HEK293T (cell line): ENCODE measurements at regions not wholly inside any gene's neighbourhood (a gene's known extent, or its start where the extent isn't known, plus 50 kb on each side); places are given as distances from the start of the nearest gene placed in this dataset.

Experiments used
- BHLHE40 ChIP-seq: fragments of 450-650 bp; IDR thresholded peaks from 2 replicates; pipeline ENCODE4 v1.6.1; 2016; ENCODE audit warnings: mild to moderate bottlenecking, moderate library complexity, borderline replicate concordance
- CTBP1 ChIP-seq: fragments of 450-650 bp; IDR thresholded peaks from 2 replicates; pipeline ENCODE4 v1.6.1; 2016; ENCODE audit warnings: borderline replicate concordance
- FOXA1 ChIP-seq: fragments of 450-650 bp; IDR thresholded peaks from 2 replicates; pipeline ENCODE4 v1.6.1; 2016; ENCODE audit warnings: mild to moderate bottlenecking
- FOXK2 ChIP-seq: fragments of 450-650 bp; IDR thresholded peaks from 2 replicates; pipeline ENCODE4 v1.6.1; 2016; ENCODE audit warnings: mild to moderate bottlenecking
- FOXM1 ChIP-seq: fragments of 450-650 bp; IDR thresholded peaks from 2 replicates; pipeline ENCODE4 v1.6.1; 2017; ENCODE audit warnings: mild to moderate bottlenecking, borderline replicate concordance
- HDGF ChIP-seq: fragments of 450-650 bp; IDR thresholded peaks from 2 replicates; pipeline ENCODE4 v1.6.1; 2017; ENCODE audit warnings: antibody characterized with exemption, borderline replicate concordance
- L3MBTL2 ChIP-seq: fragments of 450-650 bp; conservative IDR thresholded peaks from 2 replicates; pipeline ENCODE4 v1.6.1; 2016; ENCODE audit warnings: mild to moderate bottlenecking
- LEF1 ChIP-seq: fragments of 450-650 bp; IDR thresholded peaks from 2 replicates; pipeline ENCODE4 v1.6.1; 2017; ENCODE audit warnings: mild to moderate bottlenecking, borderline replicate concordance
- NFRKB ChIP-seq: fragments of 450-650 bp; IDR thresholded peaks from 2 replicates; pipeline ENCODE4 v1.6.1; 2016; ENCODE audit warnings: mild to moderate bottlenecking, moderate library complexity
- SP1 ChIP-seq: fragments of 450-650 bp; IDR thresholded peaks from 2 replicates; pipeline ENCODE4 v1.6.1; 2017
- SUZ12 ChIP-seq: fragments of 450-650 bp; IDR thresholded peaks from 2 replicates; pipeline ENCODE4 v1.6.1; 2016; ENCODE audit warnings: mild to moderate bottlenecking
- TARDBP ChIP-seq: fragments of 450-650 bp; IDR thresholded peaks from 2 replicates; pipeline ENCODE4 v1.6.1; 2016
- TF ChIP-seq, protein P1 (sequence below): fragments of 450-650 bp; IDR thresholded peaks from 2 replicates; pipeline ENCODE4 v1.6.1; 2016

DNA sequence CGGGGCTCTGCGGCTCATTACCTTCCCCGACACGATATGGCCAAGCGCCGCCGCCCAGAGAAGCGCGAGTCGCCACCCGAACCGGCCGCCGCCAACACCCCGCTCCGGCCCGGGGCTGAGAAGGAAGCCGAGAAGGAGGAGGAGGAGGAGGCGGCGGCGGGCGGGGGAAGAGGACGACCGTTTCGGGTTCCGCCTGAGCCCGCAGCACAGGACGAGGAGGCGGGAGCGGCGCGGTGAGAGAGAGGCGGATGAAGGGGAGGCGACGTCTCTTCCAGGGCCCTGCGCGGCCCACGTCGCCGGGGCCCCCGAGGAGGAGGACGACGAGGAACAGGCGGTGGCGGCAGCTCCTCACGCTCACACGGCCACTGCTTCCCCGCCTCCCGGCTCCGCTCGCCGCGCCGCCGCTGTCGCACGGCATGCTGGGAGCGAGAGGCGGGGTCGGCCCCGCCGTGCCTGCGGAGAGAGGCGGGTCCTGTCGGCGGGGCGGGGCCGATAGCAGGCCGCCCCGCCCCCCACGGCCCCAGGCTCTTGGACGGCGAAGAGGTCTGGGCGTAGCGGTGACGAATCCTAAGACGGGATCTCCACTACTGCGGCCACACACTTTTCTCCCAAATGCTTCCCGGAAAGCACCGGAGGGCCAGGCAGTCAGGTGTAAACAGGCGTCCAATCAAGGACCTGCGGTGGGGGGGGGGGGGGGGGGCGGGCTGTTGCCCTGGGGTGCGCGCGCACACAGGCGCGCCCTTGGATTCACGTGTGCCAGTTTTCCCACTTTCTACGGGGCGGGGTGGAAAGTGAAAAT is 97.3 kb upstream of the METTL9 start:
- TF ChIP-seq FOXM1: no peak
- no peak for TF ChIP-seq FOXA1
- TF ChIP-seq FOXK2: no peak
- TF ChIP-seq CTBP1: no peak
- TF ChIP-seq L3MBTL2: peak; percentile 32; the same call in 1 of the 2 replicates
- no peak for TF ChIP-seq TARDBP
- no peak for TF ChIP-seq NFRKB
- no peak for TF ChIP-seq SUZ12
- TF ChIP-seq SP1: no peak
- no peak for TF ChIP-seq LEF1
- TF ChIP-seq, protein P1, sequence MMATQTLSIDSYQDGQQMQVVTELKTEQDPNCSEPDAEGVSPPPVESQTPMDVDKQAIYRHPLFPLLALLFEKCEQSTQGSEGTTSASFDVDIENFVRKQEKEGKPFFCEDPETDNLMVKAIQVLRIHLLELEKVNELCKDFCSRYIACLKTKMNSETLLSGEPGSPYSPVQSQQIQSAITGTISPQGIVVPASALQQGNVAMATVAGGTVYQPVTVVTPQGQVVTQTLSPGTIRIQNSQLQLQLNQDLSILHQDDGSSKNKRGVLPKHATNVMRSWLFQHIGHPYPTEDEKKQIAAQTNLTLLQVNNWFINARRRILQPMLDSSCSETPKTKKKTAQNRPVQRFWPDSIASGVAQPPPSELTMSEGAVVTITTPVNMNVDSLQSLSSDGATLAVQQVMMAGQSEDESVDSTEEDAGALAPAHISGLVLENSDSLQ: no peak
- no peak for TF ChIP-seq HDGF
- TF ChIP-seq BHLHE40: no peak
